ENCODE measurements at regions not wholly inside any gene's neighbourhood (a gene's known extent, or its start where the extent isn't known, plus 50 kb on each side); places are given as distances from the start of the nearest gene placed in this dataset.

DNA sequence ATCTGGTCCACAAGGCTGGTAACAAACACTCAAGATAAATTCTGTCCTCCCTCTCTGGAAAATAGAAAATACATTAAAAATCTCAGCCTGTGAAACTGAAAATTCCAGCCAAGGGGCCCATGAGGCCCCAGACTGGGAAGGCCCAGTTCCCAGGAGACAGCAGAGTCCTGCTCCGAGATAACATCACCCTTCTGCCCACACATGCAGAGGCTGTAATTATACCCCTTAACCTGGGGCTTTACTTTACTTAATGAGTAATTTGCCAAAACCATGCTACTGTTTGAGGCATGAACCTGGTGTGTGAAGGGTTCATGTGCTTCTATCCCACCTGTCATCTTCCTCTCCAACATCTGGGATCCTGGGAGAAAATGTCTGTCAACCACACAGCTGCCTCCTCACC lies 398.9 kb upstream of the SULF2 start:
- Histone ChIP-seq H3K27ac (ENCODE audit: low read depth, low read length) (no peak overlapping the region), H4K20me1 (ENCODE audit: insufficient read depth, low read length) (no peaks in the 10 kb centered on the region), H3K4me1 (ENCODE audit: insufficient read depth, low read length) (peaks cover 21% of the 10 kb centered on the region), H3K9me3 (ENCODE audit: low read depth, low read length) (no peaks in the 10 kb centered on the region), H3K36me3 (ENCODE audit: insufficient read depth, low read length) (no peaks in the 10 kb centered on the region), H3K4me3 (ENCODE audit: insufficient read depth, low read length) (no peak overlapping the region), H3K79me2 (ENCODE audit: insufficient read depth, low read length) (no peaks in the 10 kb centered on the region), H2AFZ (ENCODE audit: low read length) (no peak overlapping the region), H3K4me2 (ENCODE audit: insufficient read depth, low read length) (no peak overlapping the region), H3K27me3 (ENCODE audit: insufficient read depth, low read length) (no peaks in the 10 kb centered on the region)
- DNase-seq (ENCODE audit: insufficient read length, low spot score, missing footprints): no peak
- TF ChIP-seq, protein P1, sequence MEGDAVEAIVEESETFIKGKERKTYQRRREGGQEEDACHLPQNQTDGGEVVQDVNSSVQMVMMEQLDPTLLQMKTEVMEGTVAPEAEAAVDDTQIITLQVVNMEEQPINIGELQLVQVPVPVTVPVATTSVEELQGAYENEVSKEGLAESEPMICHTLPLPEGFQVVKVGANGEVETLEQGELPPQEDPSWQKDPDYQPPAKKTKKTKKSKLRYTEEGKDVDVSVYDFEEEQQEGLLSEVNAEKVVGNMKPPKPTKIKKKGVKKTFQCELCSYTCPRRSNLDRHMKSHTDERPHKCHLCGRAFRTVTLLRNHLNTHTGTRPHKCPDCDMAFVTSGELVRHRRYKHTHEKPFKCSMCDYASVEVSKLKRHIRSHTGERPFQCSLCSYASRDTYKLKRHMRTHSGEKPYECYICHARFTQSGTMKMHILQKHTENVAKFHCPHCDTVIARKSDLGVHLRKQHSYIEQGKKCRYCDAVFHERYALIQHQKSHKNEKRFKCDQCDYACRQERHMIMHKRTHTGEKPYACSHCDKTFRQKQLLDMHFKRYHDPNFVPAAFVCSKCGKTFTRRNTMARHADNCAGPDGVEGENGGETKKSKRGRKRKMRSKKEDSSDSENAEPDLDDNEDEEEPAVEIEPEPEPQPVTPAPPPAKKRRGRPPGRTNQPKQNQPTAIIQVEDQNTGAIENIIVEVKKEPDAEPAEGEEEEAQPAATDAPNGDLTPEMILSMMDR (IDR thresholded peaks at IDR 0.05; ENCODE audit: extremely low read depth, low read depth, low read length): no peak

DNA sequence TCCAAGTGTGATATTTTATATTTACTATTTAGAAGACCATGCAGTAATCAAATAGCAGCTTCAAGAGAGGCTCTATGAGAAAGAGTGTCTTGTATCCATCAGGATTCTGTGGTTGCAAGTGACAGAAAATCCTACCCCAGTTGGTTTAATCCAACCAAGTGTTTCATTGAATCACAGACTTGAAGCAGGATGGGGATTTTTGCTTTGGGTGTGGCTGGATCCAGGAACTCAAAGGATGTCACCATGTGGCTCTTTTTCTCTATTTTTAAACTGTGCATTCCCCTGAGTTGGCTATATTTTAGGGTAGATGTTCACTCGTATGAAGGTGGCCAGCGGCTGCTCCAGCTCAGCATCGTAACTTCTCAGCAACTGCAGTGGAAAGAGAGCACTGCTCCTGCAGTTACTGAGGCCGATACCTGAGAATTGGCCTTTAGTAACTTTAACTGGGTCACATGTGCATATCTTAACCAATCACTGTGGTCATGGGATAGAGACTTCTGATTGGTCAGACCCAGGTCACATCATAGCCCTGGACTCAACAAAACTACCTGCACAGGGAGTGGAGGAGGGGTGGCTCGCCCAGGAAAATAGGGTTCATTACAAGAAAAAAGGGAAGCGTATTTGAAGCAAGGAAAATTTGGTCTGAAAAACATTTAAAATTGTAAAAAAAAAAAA lies 396.1 kb upstream of the SULF2 start:
- Histone ChIP-seq H4K20me1 (ENCODE audit: insufficient read depth, low read length) (no peaks in the 10 kb centered on the region), H3K4me2 (ENCODE audit: insufficient read depth, low read length) (no peak overlapping the region), H3K4me1 (ENCODE audit: insufficient read depth, low read length) (peaks cover 3% of the 10 kb centered on the region), H2AFZ (ENCODE audit: low read length) (no peak overlapping the region), H3K27ac (ENCODE audit: low read depth, low read length) (no peak overlapping the region), H3K36me3 (ENCODE audit: insufficient read depth, low read length) (no peaks in the 10 kb centered on the region), H3K9me3 (ENCODE audit: low read depth, low read length) (no peaks in the 10 kb centered on the region), H3K4me3 (ENCODE audit: insufficient read depth, low read length) (no peak overlapping the region), H3K79me2 (ENCODE audit: insufficient read depth, low read length) (no peaks in the 10 kb centered on the region), H3K27me3 (ENCODE audit: insufficient read depth, low read length) (peaks cover 2% of the 10 kb centered on the region)
- DNase-seq (ENCODE audit: insufficient read length, low spot score, missing footprints): no peak
- TF ChIP-seq, protein P1 (IDR thresholded peaks at IDR 0.05; ENCODE audit: extremely low read depth, low read depth, low read length): no peak

DNA sequence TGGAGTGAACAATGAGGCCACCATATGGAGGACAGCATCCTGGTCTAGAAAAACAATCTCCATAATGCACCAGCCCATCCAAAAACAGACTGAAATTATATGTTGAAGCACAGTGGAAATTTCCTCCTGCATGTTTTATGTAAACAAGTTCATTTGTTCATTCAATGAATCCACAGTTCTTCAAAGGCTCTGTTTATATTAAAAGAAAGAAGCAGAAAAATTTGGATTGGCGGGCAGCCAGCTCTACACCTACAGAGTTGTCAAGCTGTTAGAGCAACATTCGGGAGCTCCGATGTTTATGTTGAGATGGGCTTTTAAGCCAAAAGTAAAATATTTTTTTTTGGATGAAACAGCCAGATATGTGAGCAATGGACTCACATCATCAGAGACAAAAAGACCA lies 395.3 kb upstream of the SULF2 start:
- Histone ChIP-seq H3K27ac (ENCODE audit: low read depth, low read length) (no peak overlapping the region), H2AFZ (ENCODE audit: low read length) (no peak overlapping the region), H3K4me1 (ENCODE audit: insufficient read depth, low read length) (no peaks in the 10 kb centered on the region), H3K4me3 (ENCODE audit: insufficient read depth, low read length) (no peak overlapping the region), H3K36me3 (ENCODE audit: insufficient read depth, low read length) (no peaks in the 10 kb centered on the region), H4K20me1 (ENCODE audit: insufficient read depth, low read length) (no peaks in the 10 kb centered on the region), H3K4me2 (ENCODE audit: insufficient read depth, low read length) (no peak overlapping the region), H3K27me3 (ENCODE audit: insufficient read depth, low read length) (peaks cover 7% of the 10 kb centered on the region), H3K79me2 (ENCODE audit: insufficient read depth, low read length) (no peaks in the 10 kb centered on the region), H3K9me3 (ENCODE audit: low read depth, low read length) (no peaks in the 10 kb centered on the region)
- DNase-seq (ENCODE audit: insufficient read length, low spot score, missing footprints): no peak
- TF ChIP-seq, protein P1 (IDR thresholded peaks at IDR 0.05; ENCODE audit: extremely low read depth, low read depth, low read length): no peak

DNA sequence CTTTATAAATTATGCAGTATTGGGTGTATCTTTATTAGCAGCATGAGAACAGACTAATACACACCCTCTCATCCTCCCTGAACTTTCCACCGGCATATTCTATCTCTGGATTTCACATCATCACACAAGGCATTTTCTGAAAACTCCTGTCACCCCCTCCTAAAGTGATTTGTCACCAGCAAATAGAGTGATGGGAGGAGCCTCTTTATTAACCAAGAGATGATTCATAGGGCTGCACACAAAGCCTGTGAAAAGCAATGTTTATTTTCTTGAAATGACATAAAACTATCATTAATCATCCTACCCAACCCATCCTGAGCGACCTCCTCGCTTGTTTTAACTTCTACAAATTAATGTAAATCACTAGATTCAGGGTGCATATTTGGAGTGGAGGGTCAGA lies 394.7 kb upstream of the SULF2 start:
- DNase-seq (ENCODE audit: insufficient read length, low spot score, missing footprints): no peak
- Histone ChIP-seq H4K20me1 (ENCODE audit: insufficient read depth, low read length) (no peaks in the 10 kb centered on the region), H3K27ac (ENCODE audit: low read depth, low read length) (no peak overlapping the region), H3K4me1 (ENCODE audit: insufficient read depth, low read length) (no peaks in the 10 kb centered on the region), H3K27me3 (ENCODE audit: insufficient read depth, low read length) (peaks cover 11% of the 10 kb centered on the region), H3K4me3 (ENCODE audit: insufficient read depth, low read length) (no peak overlapping the region), H2AFZ (ENCODE audit: low read length) (no peak overlapping the region), H3K4me2 (ENCODE audit: insufficient read depth, low read length) (no peak overlapping the region), H3K79me2 (ENCODE audit: insufficient read depth, low read length) (no peaks in the 10 kb centered on the region), H3K36me3 (ENCODE audit: insufficient read depth, low read length) (no peaks in the 10 kb centered on the region), H3K9me3 (ENCODE audit: low read depth, low read length) (no peaks in the 10 kb centered on the region)
- TF ChIP-seq, protein P1 (IDR thresholded peaks at IDR 0.05; ENCODE audit: extremely low read depth, low read depth, low read length): no peak

All from osteoblast (primary cell).